ENCODE measurements at regions not wholly inside any gene's neighbourhood (a gene's known extent, or its start where the extent isn't known, plus 50 kb on each side); places are given as distances from the start of the nearest gene placed in this dataset.

DNA sequence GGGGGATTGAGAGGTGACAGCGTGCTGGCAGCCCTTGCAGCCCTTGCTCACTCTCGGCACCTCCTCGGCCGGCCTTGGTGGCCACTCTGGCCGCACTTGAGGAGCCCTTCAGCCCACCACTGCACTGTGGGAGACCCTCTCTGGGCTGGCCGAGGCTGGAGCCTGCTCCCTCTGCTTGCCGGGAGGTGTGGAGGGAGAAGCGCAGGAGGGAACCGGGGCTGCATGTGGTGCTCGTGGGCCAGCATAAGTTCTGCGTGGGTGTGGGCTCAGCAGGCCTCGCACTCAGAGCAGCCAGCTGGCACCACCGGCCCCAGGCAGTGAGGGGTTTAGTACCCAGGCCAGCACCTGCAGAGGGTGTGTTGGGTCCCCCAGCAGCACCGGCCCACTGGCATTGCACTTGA lies 912.2 kb upstream of the ADGRB3 start:
- Histone ChIP-seq H2AFZ (no peak overlapping the region), H3K27me3 (ENCODE audit: control insufficient read depth, insufficient read depth, low read length) (no peaks in the 10 kb centered on the region), H3K4me3 (ENCODE audit: low read depth, low read length) (no peak overlapping the region), H3K9ac (no peak overlapping the region), H3K9me3 (ENCODE audit: control insufficient read depth, low read length) (no peaks in the 10 kb centered on the region), H3K4me1 (no peaks in the 10 kb centered on the region), H3K79me2 (no peaks in the 10 kb centered on the region), H3K27ac (no peak overlapping the region), H3K4me2 (ENCODE audit: low read length) (no peak overlapping the region), H3K36me3 (ENCODE audit: control insufficient read depth, insufficient read depth, low read length) (no peaks in the 10 kb centered on the region)
- TF ChIP-seq, protein P1, sequence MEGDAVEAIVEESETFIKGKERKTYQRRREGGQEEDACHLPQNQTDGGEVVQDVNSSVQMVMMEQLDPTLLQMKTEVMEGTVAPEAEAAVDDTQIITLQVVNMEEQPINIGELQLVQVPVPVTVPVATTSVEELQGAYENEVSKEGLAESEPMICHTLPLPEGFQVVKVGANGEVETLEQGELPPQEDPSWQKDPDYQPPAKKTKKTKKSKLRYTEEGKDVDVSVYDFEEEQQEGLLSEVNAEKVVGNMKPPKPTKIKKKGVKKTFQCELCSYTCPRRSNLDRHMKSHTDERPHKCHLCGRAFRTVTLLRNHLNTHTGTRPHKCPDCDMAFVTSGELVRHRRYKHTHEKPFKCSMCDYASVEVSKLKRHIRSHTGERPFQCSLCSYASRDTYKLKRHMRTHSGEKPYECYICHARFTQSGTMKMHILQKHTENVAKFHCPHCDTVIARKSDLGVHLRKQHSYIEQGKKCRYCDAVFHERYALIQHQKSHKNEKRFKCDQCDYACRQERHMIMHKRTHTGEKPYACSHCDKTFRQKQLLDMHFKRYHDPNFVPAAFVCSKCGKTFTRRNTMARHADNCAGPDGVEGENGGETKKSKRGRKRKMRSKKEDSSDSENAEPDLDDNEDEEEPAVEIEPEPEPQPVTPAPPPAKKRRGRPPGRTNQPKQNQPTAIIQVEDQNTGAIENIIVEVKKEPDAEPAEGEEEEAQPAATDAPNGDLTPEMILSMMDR (IDR thresholded peaks at IDR 0.05) = no peak

- H3K27me3 ChIP-seq (ENCODE audit: control insufficient read depth, insufficient read depth, low read length) = no peaks in the 10 kb centered on the region
- no peak overlapping the region for H3K4me3 ChIP-seq (ENCODE audit: low read depth, low read length)
- H3K9me3 ChIP-seq (ENCODE audit: control insufficient read depth, low read length) = no peaks in the 10 kb centered on the region
- H3K4me1 ChIP-seq = no peaks in the 10 kb centered on the region
- H2AFZ ChIP-seq = no peak overlapping the region
- no peaks in the 10 kb centered on the region for H3K79me2 ChIP-seq
- TF ChIP-seq, protein P1 (IDR thresholded peaks at IDR 0.05) = no peak
- H3K9ac ChIP-seq = no peak overlapping the region
- H3K27ac ChIP-seq = no peak overlapping the region
- H3K36me3 ChIP-seq (ENCODE audit: control insufficient read depth, insufficient read depth, low read length) = no peaks in the 10 kb centered on the region
- H3K4me2 ChIP-seq (ENCODE audit: low read length) = no peak overlapping the region
These were observed 917.8 kb upstream of the ADGRB3 start for GRCh38 chr6:67717281-67717680.

- TF ChIP-seq, protein P1 (IDR thresholded peaks at IDR 0.05) = no peak
- no peak overlapping the region for H3K9ac ChIP-seq
- H3K9me3 ChIP-seq (ENCODE audit: control insufficient read depth, low read length) = no peaks in the 10 kb centered on the region
- no peaks in the 10 kb centered on the region for H3K36me3 ChIP-seq (ENCODE audit: control insufficient read depth, insufficient read depth, low read length)
- no peak overlapping the region for H2AFZ ChIP-seq
- H3K4me2 ChIP-seq (ENCODE audit: low read length) = no peak overlapping the region
- H3K27me3 ChIP-seq (ENCODE audit: control insufficient read depth, insufficient read depth, low read length) = no peaks in the 10 kb centered on the region
- no peaks in the 10 kb centered on the region for H3K79me2 ChIP-seq
- no peaks in the 10 kb centered on the region for H3K4me1 ChIP-seq
- no peak overlapping the region for H3K27ac ChIP-seq
- H3K4me3 ChIP-seq (ENCODE audit: low read depth, low read length) = no peak overlapping the region
These were observed 928.7 kb upstream of the ADGRB3 start for GRCh38 chr6:67706388-67706787.

DNA sequence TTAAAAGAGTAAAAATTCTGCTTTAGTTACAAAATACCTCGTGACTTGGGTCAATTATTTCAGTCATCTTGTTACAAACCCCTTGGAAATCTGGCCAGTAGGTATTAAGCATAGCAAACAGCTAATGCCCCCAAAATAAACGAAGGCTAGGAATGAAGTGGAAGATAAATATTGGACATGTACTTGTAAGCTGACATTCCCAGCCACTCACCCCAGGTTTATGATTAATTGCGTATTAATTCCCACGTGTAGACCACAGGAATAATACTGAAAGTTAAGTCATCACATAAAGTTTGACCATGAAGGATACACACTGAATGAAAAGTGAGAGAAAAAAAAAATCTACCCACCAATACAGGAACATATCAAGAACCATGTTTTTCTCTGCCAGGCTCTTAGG lies 936.5 kb upstream of the ADGRB3 start:
- H2AFZ ChIP-seq = no peak overlapping the region
- TF ChIP-seq, protein P1 (IDR thresholded peaks at IDR 0.05) = no peak
- H3K9ac ChIP-seq = no peak overlapping the region
- no peak overlapping the region for H3K27ac ChIP-seq
- H3K9me3 ChIP-seq (ENCODE audit: control insufficient read depth, low read length) = no peaks in the 10 kb centered on the region
- H3K79me2 ChIP-seq = no peaks in the 10 kb centered on the region
- H3K4me2 ChIP-seq (ENCODE audit: low read length) = no peak overlapping the region
- no peaks in the 10 kb centered on the region for H3K4me1 ChIP-seq
- no peaks in the 10 kb centered on the region for H3K36me3 ChIP-seq (ENCODE audit: control insufficient read depth, insufficient read depth, low read length)
- H3K27me3 ChIP-seq (ENCODE audit: control insufficient read depth, insufficient read depth, low read length) = no peaks in the 10 kb centered on the region
- H3K4me3 ChIP-seq (ENCODE audit: low read depth, low read length) = no peak overlapping the region

- Histone ChIP-seq H3K4me2 (ENCODE audit: low read length) (no peak overlapping the region), H3K27ac (no peak overlapping the region), H2AFZ (no peak overlapping the region), H3K9me3 (ENCODE audit: control insufficient read depth, low read length) (no peaks in the 10 kb centered on the region), H3K79me2 (no peaks in the 10 kb centered on the region), H3K4me1 (no peaks in the 10 kb centered on the region), H3K9ac (no peak overlapping the region), H3K27me3 (ENCODE audit: control insufficient read depth, insufficient read depth, low read length) (no peaks in the 10 kb centered on the region), H3K36me3 (ENCODE audit: control insufficient read depth, insufficient read depth, low read length) (no peaks in the 10 kb centered on the region), H3K4me3 (ENCODE audit: low read depth, low read length) (no peak overlapping the region)
- TF ChIP-seq, protein P1 (IDR thresholded peaks at IDR 0.05) = no peak
These were observed 941.0 kb upstream of the ADGRB3 start for GRCh38 chr6:67694127-67694526.
